SK-N-SH treated with all-trans-retinoic acid at 6 μM for 48 hours (cell line): ENCODE measurements at regions not wholly inside any gene's neighbourhood (a gene's known extent, or its start where the extent isn't known, plus 50 kb on each side); places are given as distances from the start of the nearest gene placed in this dataset.

Source experiments
- CSDC2 ChIP-seq: fragments of 250-450 bp; sonication (Bioruptor Pico); IDR thresholded peaks from 2 replicates; pipeline ENCODE4 v1.5.0; 2020; ENCODE audit warnings: mild to moderate bottlenecking, moderate library complexity
- ESRRG ChIP-seq: fragments of 250-450 bp; sonication (Bioruptor Pico); IDR thresholded peaks from 2 replicates; pipeline ENCODE4 v1.6.1; 2021; ENCODE audit warnings: mild to moderate bottlenecking
- ISL1 ChIP-seq: fragments of 250-450 bp; sonication (Bioruptor Pico); IDR thresholded peaks from 2 replicates; pipeline ENCODE4 v2.1.2; 2022; ENCODE audit warnings: mild to moderate bottlenecking, moderate library complexity
- PPARA ChIP-seq: fragments of 250-450 bp; sonication (Bioruptor Pico); IDR thresholded peaks from 2 replicates; pipeline ENCODE4 v1.5.0; 2020; ENCODE audit warnings: mild to moderate bottlenecking, borderline replicate concordance
- RARB ChIP-seq: fragments of 250-450 bp; sonication (Bioruptor Pico); IDR thresholded peaks from 2 replicates; pipeline ENCODE4 v1.8.0; 2021; ENCODE audit warnings: mild to moderate bottlenecking, moderate library complexity
- SNAI2 ChIP-seq: fragments of 250-450 bp; sonication (Bioruptor Pico); IDR thresholded peaks from 2 replicates; pipeline ENCODE4 v1.5.0; 2020; ENCODE audit warnings: mild to moderate bottlenecking, moderate library complexity
- TCF4 ChIP-seq: fragments of 250-450 bp; sonication (Bioruptor Pico); IDR thresholded peaks from 2 replicates; pipeline ENCODE4 v1.8.0; 2021; ENCODE audit warnings: mild to moderate bottlenecking, moderate library complexity, borderline replicate concordance
- TOX ChIP-seq: fragments of 250-450 bp; sonication (Bioruptor Pico); IDR thresholded peaks from 2 replicates; pipeline ENCODE4 v1.8.0; 2021; ENCODE audit warnings: mild to moderate bottlenecking, moderate library complexity, borderline replicate concordance
- ZFP3 ChIP-seq: fragments of 250-450 bp; sonication (Bioruptor Pico); IDR thresholded peaks from 2 replicates; pipeline ENCODE4 v1.5.0; 2020; ENCODE audit warnings: mild to moderate bottlenecking, moderate library complexity
- ZFP30 ChIP-seq: fragments of 450-650 bp; formaldehyde crosslinking; IDR thresholded peaks from 2 replicates; pipeline ENCODE4 v1.5.0; 2022; ENCODE audit warnings: mild to moderate bottlenecking, moderate library complexity
- TF ChIP-seq, protein P1 (sequence below): fragments of 250-450 bp; sonication (Bioruptor Pico); IDR thresholded peaks from 2 replicates; pipeline ENCODE4 v1.5.1; 2021; ENCODE audit warnings: mild to moderate bottlenecking, moderate library complexity
- TF ChIP-seq, protein P2 (sequence below): fragments of 250-450 bp; sonication (Bioruptor Pico); IDR thresholded peaks from 2 replicates; pipeline ENCODE4 v1.8.0; 2020; ENCODE audit warnings: mild to moderate bottlenecking, moderate library complexity, borderline replicate concordance

DNA sequence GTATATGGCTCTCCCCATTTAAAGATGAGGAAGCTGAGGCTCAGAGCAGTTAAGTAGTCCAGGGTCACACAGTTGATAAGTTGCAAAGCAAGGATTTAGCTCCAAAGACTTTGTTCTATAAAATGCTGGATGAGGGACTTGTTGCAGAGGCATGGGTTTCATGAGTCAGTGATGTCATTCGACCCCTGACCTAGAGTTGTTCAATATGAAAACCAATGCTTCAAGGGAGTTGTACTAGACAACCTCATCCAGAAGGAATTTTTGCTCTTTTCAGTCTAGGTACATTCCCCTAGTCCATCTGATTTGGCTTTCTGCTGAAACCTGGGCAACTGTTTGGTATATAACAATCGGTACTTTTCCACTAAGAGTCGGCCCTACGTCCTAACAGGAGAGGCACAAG is 550.4 kb downstream of the EBF1 start:
- TF ChIP-seq CSDC2 (CRISPR knock-in tag) (no peak), PPARA (no peak), TOX (CRISPR knock-in tag) (no peak), ZFP3 (no peak), RARB (CRISPR knock-in tag) (no peak), ISL1 (CRISPR knock-in tag) (no peak), ZFP30 (CRISPR knock-in tag) (no peak), ESRRG (CRISPR knock-in tag) (no peak), TCF4 (no peak), SNAI2 (CRISPR knock-in tag) (no peak)
- TF ChIP-seq, protein P1, sequence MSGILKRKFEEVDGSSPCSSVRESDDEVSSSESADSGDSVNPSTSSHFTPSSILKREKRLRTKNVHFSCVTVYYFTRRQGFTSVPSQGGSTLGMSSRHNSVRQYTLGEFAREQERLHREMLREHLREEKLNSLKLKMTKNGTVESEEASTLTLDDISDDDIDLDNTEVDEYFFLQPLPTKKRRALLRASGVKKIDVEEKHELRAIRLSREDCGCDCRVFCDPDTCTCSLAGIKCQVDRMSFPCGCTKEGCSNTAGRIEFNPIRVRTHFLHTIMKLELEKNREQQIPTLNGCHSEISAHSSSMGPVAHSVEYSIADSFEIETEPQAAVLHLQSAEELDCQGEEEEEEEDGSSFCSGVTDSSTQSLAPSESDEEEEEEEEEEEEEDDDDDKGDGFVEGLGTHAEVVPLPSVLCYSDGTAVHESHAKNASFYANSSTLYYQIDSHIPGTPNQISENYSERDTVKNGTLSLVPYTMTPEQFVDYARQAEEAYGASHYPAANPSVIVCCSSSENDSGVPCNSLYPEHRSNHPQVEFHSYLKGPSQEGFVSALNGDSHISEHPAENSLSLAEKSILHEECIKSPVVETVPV (CRISPR knock-in tag) = no peak
- TF ChIP-seq, protein P2, sequence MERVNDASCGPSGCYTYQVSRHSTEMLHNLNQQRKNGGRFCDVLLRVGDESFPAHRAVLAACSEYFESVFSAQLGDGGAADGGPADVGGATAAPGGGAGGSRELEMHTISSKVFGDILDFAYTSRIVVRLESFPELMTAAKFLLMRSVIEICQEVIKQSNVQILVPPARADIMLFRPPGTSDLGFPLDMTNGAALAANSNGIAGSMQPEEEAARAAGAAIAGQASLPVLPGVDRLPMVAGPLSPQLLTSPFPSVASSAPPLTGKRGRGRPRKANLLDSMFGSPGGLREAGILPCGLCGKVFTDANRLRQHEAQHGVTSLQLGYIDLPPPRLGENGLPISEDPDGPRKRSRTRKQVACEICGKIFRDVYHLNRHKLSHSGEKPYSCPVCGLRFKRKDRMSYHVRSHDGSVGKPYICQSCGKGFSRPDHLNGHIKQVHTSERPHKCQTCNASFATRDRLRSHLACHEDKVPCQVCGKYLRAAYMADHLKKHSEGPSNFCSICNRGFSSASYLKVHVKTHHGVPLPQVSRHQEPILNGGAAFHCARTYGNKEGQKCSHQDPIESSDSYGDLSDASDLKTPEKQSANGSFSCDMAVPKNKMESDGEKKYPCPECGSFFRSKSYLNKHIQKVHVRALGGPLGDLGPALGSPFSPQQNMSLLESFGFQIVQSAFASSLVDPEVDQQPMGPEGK = no peak
